HFFc6 (cell line): ENCODE measurements at regions not wholly inside any gene's neighbourhood (a gene's known extent, or its start where the extent isn't known, plus 50 kb on each side); places are given as distances from the start of the nearest gene placed in this dataset.
A peak's percentile ranks its signal among the peaks of the same experiment; 100 is the strongest.

Experiments
- DNase-seq: peaks from one replicate; pipeline ENCODE4 v3.0.0-alpha.2; 2018
- H3K27ac Mint-ChIP-seq: 2 replicates; pipeline ENCODE4 v1.8.0; 2020; ENCODE audit warnings: mild to moderate bottlenecking, mixed read lengths
- H3K27me3 Mint-ChIP-seq: 2 replicates; pipeline ENCODE4 v1.8.0; 2021; ENCODE audit warnings: mild to moderate bottlenecking, moderate library complexity, mixed read lengths; ENCODE audit not compliant: insufficient read depth
- H3K36me3 Mint-ChIP-seq: 2 replicates; pipeline ENCODE4 v1.8.0; 2021; ENCODE audit warnings: low read depth, mixed read lengths
- H3K4me1 Mint-ChIP-seq: 2 replicates; pipeline ENCODE4 v1.8.0; 2020; ENCODE audit warnings: low read depth, mixed read lengths
- H3K4me3 Mint-ChIP-seq: 2 replicates; pipeline ENCODE4 v1.8.0; 2020; ENCODE audit warnings: mild to moderate bottlenecking, moderate library complexity, mixed read lengths
- H3K9me3 Mint-ChIP-seq: 2 replicates; pipeline ENCODE4 v1.8.0; 2020; ENCODE audit warnings: mild to moderate bottlenecking, mixed read lengths
- TF ChIP-seq, protein P1 (sequence below): fragments of 200-600 bp; sonication (generic); IDR thresholded peaks from 2 replicates; pipeline ENCODE4 v1.5.0; 2021; ENCODE audit warnings: antibody characterized with exemption, mild to moderate bottlenecking

DNA sequence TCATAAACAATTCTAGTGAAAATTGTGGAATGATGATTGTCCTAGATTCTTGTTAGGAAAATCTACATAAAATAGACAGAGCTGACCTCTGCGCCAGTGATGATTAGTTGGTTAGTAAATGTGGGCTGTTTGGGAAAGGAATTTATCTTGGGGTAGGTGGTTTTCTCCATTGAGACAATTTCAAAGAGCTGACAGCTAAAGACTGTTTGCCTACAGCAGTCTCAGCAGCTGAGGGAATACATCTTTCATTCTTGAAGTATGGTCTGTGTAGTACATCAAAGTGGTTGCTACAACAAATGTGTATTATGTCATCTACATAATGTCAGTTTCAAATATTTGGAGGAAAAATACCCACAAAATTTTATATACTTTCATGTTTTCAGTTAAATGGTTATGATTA, 117.2 kb upstream of the TRPC4 start:
- H3K36me3 Mint-ChIP-seq: no peaks in the 10 kb centered on the region
- no peak for DNase-seq
- no peaks in the 10 kb centered on the region for H3K9me3 Mint-ChIP-seq
- no peaks in the 10 kb centered on the region; the same call in 1 of the 2 replicates for H3K27me3 Mint-ChIP-seq
- H3K27ac Mint-ChIP-seq: no peak overlapping the region
- TF ChIP-seq, protein P1, sequence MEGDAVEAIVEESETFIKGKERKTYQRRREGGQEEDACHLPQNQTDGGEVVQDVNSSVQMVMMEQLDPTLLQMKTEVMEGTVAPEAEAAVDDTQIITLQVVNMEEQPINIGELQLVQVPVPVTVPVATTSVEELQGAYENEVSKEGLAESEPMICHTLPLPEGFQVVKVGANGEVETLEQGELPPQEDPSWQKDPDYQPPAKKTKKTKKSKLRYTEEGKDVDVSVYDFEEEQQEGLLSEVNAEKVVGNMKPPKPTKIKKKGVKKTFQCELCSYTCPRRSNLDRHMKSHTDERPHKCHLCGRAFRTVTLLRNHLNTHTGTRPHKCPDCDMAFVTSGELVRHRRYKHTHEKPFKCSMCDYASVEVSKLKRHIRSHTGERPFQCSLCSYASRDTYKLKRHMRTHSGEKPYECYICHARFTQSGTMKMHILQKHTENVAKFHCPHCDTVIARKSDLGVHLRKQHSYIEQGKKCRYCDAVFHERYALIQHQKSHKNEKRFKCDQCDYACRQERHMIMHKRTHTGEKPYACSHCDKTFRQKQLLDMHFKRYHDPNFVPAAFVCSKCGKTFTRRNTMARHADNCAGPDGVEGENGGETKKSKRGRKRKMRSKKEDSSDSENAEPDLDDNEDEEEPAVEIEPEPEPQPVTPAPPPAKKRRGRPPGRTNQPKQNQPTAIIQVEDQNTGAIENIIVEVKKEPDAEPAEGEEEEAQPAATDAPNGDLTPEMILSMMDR: no peak
- H3K4me1 Mint-ChIP-seq: no peaks in the 10 kb centered on the region
- no peak overlapping the region for H3K4me3 Mint-ChIP-seq

DNA sequence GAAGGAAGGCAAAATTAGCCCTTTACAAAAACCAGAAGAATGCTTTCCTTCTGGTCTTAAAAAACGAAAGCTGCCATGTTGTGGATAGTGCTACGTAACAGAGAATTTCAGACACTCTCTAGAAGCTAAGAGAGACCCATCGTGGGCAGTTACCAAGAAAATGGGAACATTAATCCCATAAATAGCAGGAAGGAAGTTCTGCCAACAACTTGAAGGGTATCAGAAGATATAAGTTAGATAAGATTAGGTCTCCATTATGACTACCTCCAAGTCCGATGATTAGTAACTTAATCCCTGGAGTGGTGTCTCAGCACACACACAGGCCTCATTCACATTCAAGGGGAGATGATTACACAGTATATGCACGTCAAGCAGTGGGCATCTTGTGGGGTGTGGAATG, 115.7 kb upstream of the TRPC4 start:
- H3K4me1 Mint-ChIP-seq: no peaks in the 10 kb centered on the region
- TF ChIP-seq, protein P1: no peak
- no peak overlapping the region for H3K27ac Mint-ChIP-seq
- no peaks in the 10 kb centered on the region; the same call in 1 of the 2 replicates for H3K27me3 Mint-ChIP-seq
- H3K36me3 Mint-ChIP-seq: no peaks in the 10 kb centered on the region
- H3K9me3 Mint-ChIP-seq: no peaks in the 10 kb centered on the region
- DNase-seq: no peak
- peak overlapping the region; percentile 42; the same call in 1 of the 2 replicates for H3K4me3 Mint-ChIP-seq

DNA sequence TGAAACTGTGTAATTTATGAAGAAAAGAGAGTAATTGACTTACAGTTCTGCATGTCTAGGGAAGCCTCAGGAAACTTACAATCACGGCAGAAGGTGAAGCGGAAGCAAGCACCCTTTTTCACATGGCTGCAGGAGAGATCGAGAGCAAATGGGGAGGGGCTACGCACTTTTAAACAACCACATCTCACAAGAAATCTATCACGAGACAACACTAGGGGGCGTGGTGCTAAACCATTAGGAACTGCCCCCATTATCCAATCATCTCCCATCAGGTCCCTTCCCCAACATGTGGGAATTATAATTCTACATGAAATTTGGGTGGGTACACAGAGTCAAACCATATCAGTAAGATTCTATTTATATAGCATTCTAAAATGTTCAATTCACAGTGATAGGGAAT, 114.8 kb upstream of the TRPC4 start:
- H3K4me1 Mint-ChIP-seq: no peaks in the 10 kb centered on the region
- H3K4me3 Mint-ChIP-seq: no peak overlapping the region
- no peaks in the 10 kb centered on the region for H3K9me3 Mint-ChIP-seq
- TF ChIP-seq, protein P1: peak; percentile 50
- no peaks in the 10 kb centered on the region for H3K36me3 Mint-ChIP-seq
- H3K27ac Mint-ChIP-seq: no peak overlapping the region
- no peaks in the 10 kb centered on the region; the same call in 1 of the 2 replicates for H3K27me3 Mint-ChIP-seq
- no peak for DNase-seq

DNA sequence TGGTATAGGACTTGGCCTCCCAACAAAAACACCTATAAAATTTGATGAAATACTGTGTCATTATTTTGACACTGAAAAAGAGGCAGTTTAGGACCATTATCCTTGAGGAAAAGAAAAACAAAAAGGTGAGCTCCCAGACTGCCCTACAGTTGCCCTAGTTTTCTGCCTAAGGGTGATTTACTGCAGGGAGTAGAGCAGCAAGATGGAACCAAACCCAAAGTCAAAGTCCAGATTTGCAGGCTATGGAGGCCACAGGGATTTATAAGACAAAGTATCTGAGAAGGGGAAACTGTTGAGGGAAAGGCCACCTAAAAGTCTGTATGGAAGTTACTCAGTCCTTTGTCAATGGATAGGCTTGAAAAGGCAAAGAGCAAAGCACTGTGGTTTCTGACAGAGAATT, 112.4 kb upstream of the TRPC4 start:
- DNase-seq: no peak
- no peaks in the 10 kb centered on the region for H3K4me1 Mint-ChIP-seq
- no peak overlapping the region for H3K27ac Mint-ChIP-seq
- H3K36me3 Mint-ChIP-seq: no peaks in the 10 kb centered on the region
- no peaks in the 10 kb centered on the region; the same call in 1 of the 2 replicates for H3K27me3 Mint-ChIP-seq
- H3K9me3 Mint-ChIP-seq: no peaks in the 10 kb centered on the region
- TF ChIP-seq, protein P1: no peak
- no peak overlapping the region for H3K4me3 Mint-ChIP-seq

DNA sequence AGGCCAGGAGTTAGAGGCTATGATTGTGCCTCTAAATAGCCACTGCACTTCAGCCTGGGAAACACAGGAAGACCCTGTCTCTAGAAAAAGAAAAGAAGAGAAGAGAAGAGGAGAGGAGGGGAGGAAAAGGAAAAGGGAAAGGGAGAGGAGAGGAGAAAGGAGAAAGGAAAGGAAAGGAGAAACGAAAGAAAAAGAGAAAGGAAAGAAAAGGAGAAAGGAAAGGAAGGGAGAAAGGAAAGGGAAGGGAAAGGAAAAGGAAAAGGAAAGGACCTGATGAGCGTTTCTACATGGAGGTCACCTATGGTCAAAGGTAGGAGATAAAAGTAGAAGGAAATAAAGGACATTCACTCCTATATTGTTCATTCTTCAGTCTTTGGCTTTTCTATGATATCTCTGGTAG, 109.1 kb upstream of the TRPC4 start:
- TF ChIP-seq, protein P1: no peak
- no peaks in the 10 kb centered on the region for H3K4me1 Mint-ChIP-seq
- H3K27ac Mint-ChIP-seq: no peak overlapping the region
- no peak for DNase-seq
- no peaks in the 10 kb centered on the region; the same call in 1 of the 2 replicates for H3K27me3 Mint-ChIP-seq
- no peaks in the 10 kb centered on the region for H3K36me3 Mint-ChIP-seq
- no peaks in the 10 kb centered on the region for H3K9me3 Mint-ChIP-seq
- H3K4me3 Mint-ChIP-seq: no peak overlapping the region; the same call in 1 of the 2 replicates

DNA sequence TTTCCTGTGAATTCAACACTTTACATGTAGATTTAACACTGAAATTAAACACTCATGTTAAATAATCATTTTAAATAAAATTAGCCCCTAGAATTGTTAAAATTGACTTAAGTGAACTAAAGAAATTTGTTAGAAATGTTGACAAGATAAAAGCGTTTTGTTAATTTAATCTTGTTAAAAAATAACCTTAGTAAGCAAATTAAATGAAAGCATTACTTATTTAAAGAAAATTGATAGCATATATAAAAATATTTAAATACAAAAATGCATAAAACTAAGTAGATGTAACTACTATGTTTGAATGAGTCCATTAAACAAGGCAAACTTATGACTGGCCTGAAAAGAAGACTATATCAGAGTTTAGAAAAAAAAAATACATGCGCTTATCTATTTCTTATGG, 99.0 kb upstream of the TRPC4 start:
- no peaks in the 10 kb centered on the region; the same call in 1 of the 2 replicates for H3K27me3 Mint-ChIP-seq
- H3K36me3 Mint-ChIP-seq: no peaks in the 10 kb centered on the region
- H3K27ac Mint-ChIP-seq: no peak overlapping the region
- H3K4me3 Mint-ChIP-seq: no peak overlapping the region
- no peaks in the 10 kb centered on the region for H3K9me3 Mint-ChIP-seq
- TF ChIP-seq, protein P1: no peak
- peaks cover 6% of the 10 kb centered on the region; the same call in 1 of the 2 replicates for H3K4me1 Mint-ChIP-seq
- DNase-seq: no peak
